IMR-90 (cell line): ENCODE measurements at regions not wholly inside any gene's neighbourhood (a gene's known extent, or its start where the extent isn't known, plus 50 kb on each side); places are given as distances from the start of the nearest gene placed in this dataset.

ENCODE experiments used
- ATAC-seq: fragments of 200-7000 bp; cut with Tn5 transposase; 2 replicates; pipeline ENCODE4 v1.9.1; 2020; ENCODE audit warnings: low read depth, mild to moderate bottlenecking, moderate library complexity
- BruUV-seq: library from RNA; stranded (reverse); fragments of 400-500 nt; replicated peaks from 2 replicates; lab custom pipeline; 2021; lab: Mats Ljungman, UMichigan
- CTCF ChIA-PET: fragments of 300-600 bp; formaldehyde crosslinking; extraction: SDS; loops from one replicate; lab custom pipeline; 2021; ENCODE audit warnings: antibody characterized with exemption; lab: Yijun Ruan, JAX
- POLR2A ChIA-PET: fragments of 300-600 bp; sonication (Branson Sonifier 250); formaldehyde crosslinking; loops from one replicate; lab custom pipeline; 2022; ENCODE audit warnings: antibody characterized with exemption; ENCODE audit not compliant: unreplicated experiment; lab: Charles Lee
- DNase-seq: peaks from one replicate; pipeline ENCODE4 v3.0.0; 2013
- H2AFZ ChIP-seq: replicated peaks from 2 replicates; pipeline ENCODE3; 2013; ENCODE audit warnings: low read length, mild to moderate bottlenecking; ENCODE audit not compliant: poor library complexity
- H2AK5ac ChIP-seq: 2 replicates; pipeline ENCODE4 v1.6.1; 2013; ENCODE audit warnings: low read depth, low read length, inconsistent platforms
- H2AK9ac ChIP-seq: replicated peaks from 2 replicates; pipeline ENCODE3; 2013; ENCODE audit warnings: mild to moderate bottlenecking, low read depth, low read length, moderate library complexity; ENCODE audit not compliant: poor library complexity
- H2BK120ac ChIP-seq: 2 replicates; pipeline ENCODE4 v1.6.1; 2013; ENCODE audit warnings: low read depth, low read length, inconsistent platforms
- H2BK15ac ChIP-seq: 3 replicates; pipeline ENCODE4 v1.6.1; 2013; ENCODE audit warnings: low read depth, low read length, inconsistent platforms
- H2BK20ac ChIP-seq: 2 replicates; pipeline ENCODE4 v1.6.1; 2013; ENCODE audit warnings: low read depth, mild to moderate bottlenecking, inconsistent platforms, low read length, moderate library complexity
- H2BK5ac ChIP-seq: 2 replicates; pipeline ENCODE4 v1.6.1; 2013; ENCODE audit warnings: mild to moderate bottlenecking, low read depth, low read length, inconsistent platforms; ENCODE audit not compliant: poor library complexity, severe bottlenecking
- H3K14ac ChIP-seq: replicated peaks from 2 replicates; pipeline ENCODE4 v1.6.1; 2013; ENCODE audit warnings: low read depth, low read length, inconsistent platforms
- H3K18ac ChIP-seq: 2 replicates; pipeline ENCODE4 v1.6.1; 2013; ENCODE audit warnings: low read depth, low read length, control low read depth
- H3K23ac ChIP-seq: 2 replicates; pipeline ENCODE4 v1.6.1; 2013; ENCODE audit warnings: low read depth, low read length, inconsistent platforms
- H3K27ac ChIP-seq: 2 replicates; pipeline ENCODE4 v1.5.1; 2013; ENCODE audit warnings: mild to moderate bottlenecking, control low read depth, low read length; ENCODE audit not compliant: insufficient read depth
- H3K27me3 ChIP-seq: 2 replicates; pipeline ENCODE4 v1.6.1; 2013; ENCODE audit warnings: low read length; ENCODE audit not compliant: control insufficient read depth, insufficient read depth
- H3K36me3 ChIP-seq: 2 replicates; pipeline ENCODE4 v1.6.1; 2013; ENCODE audit warnings: low read length, mixed read lengths; ENCODE audit not compliant: control insufficient read depth, insufficient read depth
- H3K4ac ChIP-seq: 2 replicates; pipeline ENCODE4 v1.6.1; 2013; ENCODE audit warnings: low read depth, low read length, inconsistent platforms
- H3K4me1 ChIP-seq: 2 replicates; pipeline ENCODE4 v1.6.1; 2013; ENCODE audit warnings: low read length, mixed read lengths; ENCODE audit not compliant: control insufficient read depth, insufficient read depth
- H3K4me2 ChIP-seq: 2 replicates; pipeline ENCODE4 v1.6.1; 2013; ENCODE audit warnings: low read depth, mild to moderate bottlenecking, control low read depth, low read length, moderate library complexity
- H3K4me3 ChIP-seq: 2 replicates; pipeline ENCODE4 v1.5.1; 2013; ENCODE audit warnings: low read depth, mild to moderate bottlenecking, control low read depth, low read length, moderate library complexity; ENCODE audit not compliant: insufficient read depth
- H3K56ac ChIP-seq: 2 replicates; pipeline ENCODE4 v1.6.1; 2013; ENCODE audit warnings: low read length, inconsistent platforms; ENCODE audit not compliant: insufficient read depth; ENCODE audit errors: extremely low read depth
- H3K79me1 ChIP-seq, 2 experiments: 2 replicates each; pipeline ENCODE4 v1.6.1; 2013; ENCODE audit warnings: low read length in 2 of 2, inconsistent platforms in 1 of 2, low read depth in 1 of 2
- H3K9ac ChIP-seq: 2 replicates; pipeline ENCODE4 v1.6.1; 2013; ENCODE audit warnings: low read depth, low read length, control low read depth
- H3K9me1 ChIP-seq: 2 replicates; pipeline ENCODE4 v1.6.1; 2013; ENCODE audit warnings: low read length, inconsistent platforms; ENCODE audit not compliant: insufficient read depth
- H3K9me3 ChIP-seq: 2 replicates; pipeline ENCODE4 v1.6.1; 2013; ENCODE audit warnings: low read length; ENCODE audit not compliant: control insufficient read depth, insufficient read depth
- H4K20me1 ChIP-seq: 2 replicates; pipeline ENCODE4 v1.6.1; 2013; ENCODE audit warnings: low read length, inconsistent platforms; ENCODE audit not compliant: insufficient read depth
- H4K5ac ChIP-seq: 2 replicates; pipeline ENCODE4 v1.6.1; 2013; ENCODE audit warnings: mild to moderate bottlenecking, low read depth, low read length, control low read depth
- H4K8ac ChIP-seq, 2 experiments: 2 replicates each; pipeline ENCODE4 v1.6.1; 2013; ENCODE audit warnings: low read depth in 2 of 2, low read length in 2 of 2, control low read depth in 1 of 2, inconsistent platforms in 1 of 2
- H4K91ac ChIP-seq: 2 replicates; pipeline ENCODE4 v1.6.1; 2013; ENCODE audit warnings: low read depth, low read length, inconsistent platforms; ENCODE audit not compliant: insufficient read depth
- CEBPB ChIP-seq: IDR thresholded peaks from 2 replicates; pipeline ENCODE4 v1.6.1; 2012; ENCODE audit warnings: low read depth, low read length, improper control_type of control experiment
- CHD1 ChIP-seq: IDR thresholded peaks from 2 replicates; pipeline ENCODE4 v1.6.1; 2012; ENCODE audit warnings: low read depth, low read length, improper control_type of control experiment
- FOS ChIP-seq: fragments of 150-350 bp; IDR thresholded peaks from 2 replicates; pipeline ENCODE4 v1.6.1; 2016; ENCODE audit warnings: low read depth, low read length
- MXI1 ChIP-seq: IDR thresholded peaks from 2 replicates; pipeline ENCODE4 v1.6.1; 2012; ENCODE audit warnings: low read depth, mild to moderate bottlenecking, low read length, moderate library complexity, borderline replicate concordance
- POLR2A ChIP-seq: IDR thresholded peaks from 2 replicates; pipeline ENCODE4 v1.6.1; 2012; ENCODE audit warnings: mild to moderate bottlenecking, low read depth, low read length
- RCOR1 ChIP-seq: IDR thresholded peaks from 2 replicates; pipeline ENCODE4 v1.6.1; 2012; ENCODE audit warnings: mild to moderate bottlenecking, low read length, improper control_type of control experiment; ENCODE audit not compliant: insufficient replicate concordance
- SMC3 ChIP-seq: fragments of 150-350 bp; IDR thresholded peaks from 2 replicates; pipeline ENCODE4 v1.6.1; 2016; ENCODE audit warnings: low read depth, mild to moderate bottlenecking, antibody characterized with exemption, low read length, moderate library complexity
- WGBS, 2 experiments: methylation state at CpG; one replicate each; pipeline versions ENCODE4 v1.1.5 to v1.1.7; 2013; ENCODE audit warnings: missing lambda C conversion rate in 2 of 2; ENCODE audit not compliant: insufficient read length in 1 of 2; ENCODE audit errors: extremely low coverage in 2 of 2; 5-methylcytosine and 5-hydroxymethylcytosine counted together
- dilution Hi-C: fragments of 300-500 bp; cut with HindIII; formaldehyde crosslinking; loops from one replicate; pipeline ENCODE4 v1.14.3; 2018; ENCODE audit warnings: low sequenced_read_pairs; ENCODE audit not compliant: unreplicated experiment
- in situ Hi-C: fragments of 300-500 bp; cut with MboI; formaldehyde crosslinking; loops from 3 replicates; pipeline ENCODE4 v1.14.3; 2019; ENCODE audit warnings: low sequenced_read_pairs, inconsistent platforms, mixed read lengths
- intact Hi-C: fragments of 100-400 bp; cut with micrococcal nuclease; formaldehyde crosslinking; loops from 2 replicates; pipeline ENCODE4 v1.10.0; 2022

GRCh38 chr14:83561261-83561660, 1968.7 kb upstream of the FLRT2 start:
- no peak overlapping the region for H2AFZ ChIP-seq
- H3K27me3 ChIP-seq = no peaks in the 10 kb centered on the region
- peaks cover 4% of the 10 kb centered on the region; the same call in 1 of the 2 replicates for H3K9me3 ChIP-seq
- dilution Hi-C loops = no loop called here
- peak overlapping the region; percentile 8 for H2BK5ac ChIP-seq
- no peak overlapping the region for H3K4me2 ChIP-seq
- BruUV-seq = no TSS peak
- H3K23ac ChIP-seq = no peak overlapping the region
- in situ Hi-C loops = no loop called here
- 0 out of 2 replicates have a peak, but pooled peaks cover 3% of the 10 kb centered on the region for H3K9me1 ChIP-seq
- no peak overlapping the region for H3K9ac ChIP-seq
- H2BK15ac ChIP-seq = peak overlapping the region; percentile 74; the same call in 2 of the 3 replicates
- no peak overlapping the region for H2AK9ac ChIP-seq
- peak overlapping the region; percentile 11; the same call in 1 of the 2 replicates for H3K18ac ChIP-seq
- no peak overlapping the region for H3K4me3 ChIP-seq
- no peak overlapping the region for H3K27ac ChIP-seq
- H3K14ac ChIP-seq = no peak overlapping the region
- H2BK20ac ChIP-seq = peak overlapping the region; percentile 62
- ATAC-seq (no peak), DNase-seq (no peak)
- TF ChIP-seq SMC3 = no peak
- TF ChIP-seq CHD1 = no peak
- no peak for TF ChIP-seq FOS
- TF ChIP-seq POLR2A = no peak
- TF ChIP-seq MXI1 = no peak
- TF ChIP-seq CEBPB = no peak
- no peak for TF ChIP-seq RCOR1
- H3K4ac ChIP-seq = peak overlapping the region; percentile 52
- peak overlapping the region; percentile 39 for H2AK5ac ChIP-seq
- ChIA-PET POLR2A (no interaction called here), CTCF (no interaction called here)
- WGBS, 2 experiments = no CpG with 5 or more reads among the region's 7 CpGs
- no peak overlapping the region for H3K56ac ChIP-seq
- peak overlapping the region; percentile 34; the same call in 1 of the 2 replicates for H2BK120ac ChIP-seq
- intact Hi-C loops = no loop called here
- H3K4me1 ChIP-seq = no peaks in the 10 kb centered on the region
- no peak overlapping the region for H4K5ac ChIP-seq
- H3K36me3 ChIP-seq = no peaks in the 10 kb centered on the region
- H3K79me1 ChIP-seq = no peaks in the 10 kb centered on the region
- peak overlapping the region; percentile 25 to 68; a peak in 1 of 4 replicates for H4K8ac ChIP-seq
- peak overlapping the region; percentile 45; the same call in 1 of the 2 replicates for H4K91ac ChIP-seq
- no peaks in the 10 kb centered on the region for H4K20me1 ChIP-seq
